B cell (primary cell): ENCODE measurements at regions not wholly inside any gene's neighbourhood (a gene's known extent, or its start where the extent isn't known, plus 50 kb on each side); places are given as distances from the start of the nearest gene placed in this dataset.
A peak's percentile ranks its signal among the peaks of the same experiment; 100 is the strongest.

Experiments used
- ATAC-seq: fragments of 200-7000 bp; cut with Tn5 transposase; one replicate; pipeline ENCODE4 v1.10.0; 2021; ENCODE audit warnings: low read depth, mild to moderate bottlenecking, moderate number of reproducible peaks, moderate library complexity
- CTCF ChIA-PET: fragments of 350-600 bp; sonication (Branson Sonifier 250); formaldehyde crosslinking; loops from one replicate; lab custom pipeline; 2021; ENCODE audit warnings: antibody characterized with exemption, inconsistent platforms; lab: Charles Lee
- POLR2A ChIA-PET: fragments of 350-600 bp; sonication (Branson Sonifier 250); formaldehyde crosslinking; loops from one replicate; lab custom pipeline; 2021; ENCODE audit warnings: antibody characterized with exemption; lab: Charles Lee
- DNase-seq: peaks from one replicate; pipeline ENCODE4 v3.0.0; 2013
- H2AFZ ChIP-seq: 2 replicates; pipeline ENCODE4 v1.6.1; 2012; ENCODE audit warnings: mild to moderate bottlenecking, low read depth, low read length; ENCODE audit not compliant: insufficient read depth, poor library complexity, severe bottlenecking
- H3K27ac ChIP-seq, 2 donors: 1 replicate in 1 of 2; 2 replicates in 1 of 2; pipeline ENCODE4 v1.5.1; 2012 to 2013; ENCODE audit warnings: low read length in 2 of 2, mild to moderate bottlenecking in 2 of 2, moderate library complexity in 1 of 2
- H3K27me3 ChIP-seq, 4 experiments: fragments of 200-600 bp in 1 of 4; sonication (generic) in 1 of 4; replicated peaks in 1 of 4; 1 replicate in 2 of 4; 2 replicates in 2 of 4; pipeline versions ENCODE4 v1.6.1 to v1.7.0; 2013 to 2016; ENCODE audit warnings: low read length in 3 of 4, mild to moderate bottlenecking in 2 of 4, mixed read lengths in 1 of 4, moderate library complexity in 1 of 4; ENCODE audit not compliant: insufficient read depth in 4 of 4, control insufficient read depth in 3 of 4; ENCODE audit errors: control extremely low read depth in 1 of 4
- H3K36me3 ChIP-seq, 2 experiments: replicated peaks in 1 of 2; 1 replicate in 1 of 2; 2 replicates in 1 of 2; pipeline versions ENCODE4 v1.6.1 to v1.7.1; 2013; ENCODE audit warnings: low read length in 1 of 2; ENCODE audit not compliant: insufficient read depth in 2 of 2, control insufficient read depth in 1 of 2; ENCODE audit errors: control extremely low read depth in 1 of 2, extremely low read depth in 1 of 2
- H3K4me1 ChIP-seq, 2 donors: fragments of 200-600 bp in 1 of 2; sonication (generic) in 1 of 2; 1 replicate in 1 of 2; 2 replicates in 1 of 2; pipeline versions ENCODE4 v1.5.1 to v1.6.1; 2013 to 2017; ENCODE audit warnings: low read length in 2 of 2; ENCODE audit not compliant: control insufficient read depth in 2 of 2, insufficient read depth in 2 of 2
- H3K4me2 ChIP-seq: replicated peaks from 2 replicates; pipeline ENCODE3; 2012; ENCODE audit warnings: mild to moderate bottlenecking, low read depth, low read length; ENCODE audit not compliant: poor library complexity, severe bottlenecking
- H3K4me3 ChIP-seq, 5 experiments: fragments of 200-600 bp in 1 of 5; sonication (generic) in 1 of 5; 1 replicate in 3 of 5; 2 replicates in 2 of 5; pipeline versions ENCODE4 v1.5.1 to v1.7.0; 2011 to 2016; ENCODE audit warnings: low read length in 4 of 5, mild to moderate bottlenecking in 4 of 5, low read depth in 2 of 5, control low read depth in 1 of 5, moderate library complexity in 1 of 5; ENCODE audit not compliant: insufficient read depth in 1 of 5; ENCODE audit errors: control extremely low read depth in 1 of 5, extremely low read depth in 1 of 5
- H3K79me2 ChIP-seq: fragments of 200-600 bp; sonication (generic); one replicate; pipeline ENCODE4 v1.6.0; 2016; ENCODE audit warnings: low read length; ENCODE audit not compliant: control insufficient read depth, insufficient read depth
- H3K9ac ChIP-seq: fragments of 200-600 bp; sonication (generic); 2 replicates; pipeline ENCODE4 v1.6.1; 2017; ENCODE audit warnings: mild to moderate bottlenecking, low read length, moderate library complexity
- H3K9me3 ChIP-seq, 3 donors: one replicate each; pipeline versions ENCODE4 v1.6.1 to v1.7.1; 2013; ENCODE audit warnings: low read length in 2 of 3; ENCODE audit not compliant: control insufficient read depth in 2 of 3, insufficient read depth in 1 of 3; ENCODE audit errors: control extremely low read depth in 1 of 3
- H4K20me1 ChIP-seq: 2 replicates; pipeline ENCODE4 v1.6.0; 2012; ENCODE audit warnings: mild to moderate bottlenecking, low read length; ENCODE audit not compliant: insufficient read depth, control insufficient read depth, poor library complexity, severe bottlenecking
- H3K27ac Mint-ChIP-seq: one replicate; pipeline ENCODE4 v1.8.0; 2021; ENCODE audit warnings: mixed read lengths
- H3K27me3 Mint-ChIP-seq: one replicate; pipeline ENCODE4 v1.8.0; 2021; ENCODE audit warnings: mixed read lengths
- H3K4me1 Mint-ChIP-seq: one replicate; pipeline ENCODE4 v1.8.0; 2021; ENCODE audit warnings: mixed read lengths
- H3K4me3 Mint-ChIP-seq: one replicate; pipeline ENCODE4 v1.8.0; 2021; ENCODE audit warnings: mixed read lengths
- H3K9me3 Mint-ChIP-seq: one replicate; pipeline ENCODE4 v1.8.0; 2022; ENCODE audit warnings: mixed read lengths; ENCODE audit not compliant: insufficient read depth
- EZH2 ChIP-seq: IDR thresholded peaks from 2 replicates; pipeline ENCODE4 v1.6.1; 2012; ENCODE audit warnings: borderline replicate concordance, low read depth, mild to moderate bottlenecking, moderate library complexity, low read length; ENCODE audit not compliant: insufficient read depth, poor library complexity, severe bottlenecking
- WGBS: methylation state at CpG from one replicate; pipeline ENCODE4 v1.1.5; 2013; ENCODE audit warnings: missing lambda C conversion rate; ENCODE audit not compliant: insufficient coverage; 5-methylcytosine and 5-hydroxymethylcytosine counted together
- intact Hi-C: fragments of 100-400 bp; cut with micrococcal nuclease; formaldehyde crosslinking; loops from one replicate; pipeline ENCODE4 v1.10.0; 2022
- TF ChIP-seq, protein P1 (sequence below): fragments of 200-600 bp; IDR thresholded peaks from one replicate; pipeline ENCODE4 v1.8.0; 2022; ENCODE audit warnings: antibody characterized with exemption, mild to moderate bottlenecking

DNA sequence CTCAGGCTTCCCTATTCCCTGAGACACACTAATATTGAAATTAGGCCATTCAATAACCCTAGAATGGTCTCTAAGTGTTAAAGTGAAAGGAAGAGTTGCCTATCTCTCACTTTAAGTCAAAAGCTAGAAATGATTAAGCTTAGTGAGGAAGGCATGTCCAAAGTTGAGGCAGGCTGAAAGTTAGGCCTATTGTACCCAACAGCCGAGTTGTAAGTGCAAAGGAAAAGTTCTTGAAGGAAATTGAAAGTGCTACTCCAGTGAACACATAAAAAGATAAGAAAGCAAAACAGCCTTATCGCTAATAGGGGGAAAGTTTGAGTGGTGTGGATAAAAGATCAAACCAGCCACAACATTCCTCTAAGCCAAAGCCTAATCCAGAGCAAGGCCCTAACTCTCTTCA, 117.9 kb upstream of the SPATA12 start:
- intact Hi-C loops, result no loop called here
- H3K9ac ChIP-seq, result no peak overlapping the region

DNA sequence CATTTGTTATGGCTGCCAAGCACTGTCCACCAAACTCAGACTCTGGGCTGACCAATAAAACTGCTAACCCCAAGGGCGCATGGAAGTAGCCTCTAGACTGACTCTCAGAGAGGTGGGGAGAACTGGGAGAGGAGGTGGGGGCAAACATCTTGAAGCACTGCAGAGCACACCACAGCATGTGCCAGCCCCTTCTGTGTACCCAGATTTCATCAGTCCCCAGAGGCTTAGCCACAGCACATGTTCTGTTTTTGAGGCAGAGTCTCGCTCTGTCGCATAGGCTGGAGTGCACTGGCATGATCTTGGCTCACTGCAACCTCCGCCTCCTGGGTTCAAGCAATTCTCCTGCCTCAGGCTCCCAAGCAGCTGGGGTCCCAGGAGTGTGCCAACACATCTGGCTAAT, 119.5 kb upstream of the SPATA12 start:
- Mint-ChIP-seq H3K27me3 (no peaks in the 10 kb centered on the region), H3K4me3 (no peak overlapping the region)

More for the DNA sequence above, 117.9 kb upstream of the SPATA12 start:
- ATAC-seq (no peak), DNase-seq (no peak)
- Histone ChIP-seq H3K4me2 (no peak overlapping the region), H3K27me3 (no peaks in the 10 kb centered on the region), H3K4me1 (no peaks in the 10 kb centered on the region), H3K79me2 (no peaks in the 10 kb centered on the region), H3K36me3 (no peaks in the 10 kb centered on the region), H2AFZ (peak overlapping the region; percentile 5), H3K9me3 (peaks cover 0 to 6% (median 0%) of the 10 kb centered on the region in 3 donors), H3K4me3 (no peak overlapping the region), H4K20me1 (no peaks in the 10 kb centered on the region), H3K27ac (no peak overlapping the region)
- TF ChIP-seq, protein P1, sequence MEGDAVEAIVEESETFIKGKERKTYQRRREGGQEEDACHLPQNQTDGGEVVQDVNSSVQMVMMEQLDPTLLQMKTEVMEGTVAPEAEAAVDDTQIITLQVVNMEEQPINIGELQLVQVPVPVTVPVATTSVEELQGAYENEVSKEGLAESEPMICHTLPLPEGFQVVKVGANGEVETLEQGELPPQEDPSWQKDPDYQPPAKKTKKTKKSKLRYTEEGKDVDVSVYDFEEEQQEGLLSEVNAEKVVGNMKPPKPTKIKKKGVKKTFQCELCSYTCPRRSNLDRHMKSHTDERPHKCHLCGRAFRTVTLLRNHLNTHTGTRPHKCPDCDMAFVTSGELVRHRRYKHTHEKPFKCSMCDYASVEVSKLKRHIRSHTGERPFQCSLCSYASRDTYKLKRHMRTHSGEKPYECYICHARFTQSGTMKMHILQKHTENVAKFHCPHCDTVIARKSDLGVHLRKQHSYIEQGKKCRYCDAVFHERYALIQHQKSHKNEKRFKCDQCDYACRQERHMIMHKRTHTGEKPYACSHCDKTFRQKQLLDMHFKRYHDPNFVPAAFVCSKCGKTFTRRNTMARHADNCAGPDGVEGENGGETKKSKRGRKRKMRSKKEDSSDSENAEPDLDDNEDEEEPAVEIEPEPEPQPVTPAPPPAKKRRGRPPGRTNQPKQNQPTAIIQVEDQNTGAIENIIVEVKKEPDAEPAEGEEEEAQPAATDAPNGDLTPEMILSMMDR, result no peak
- no peak for TF ChIP-seq EZH2
- H3K4me3 Mint-ChIP-seq, result no peak overlapping the region
- H3K27me3 Mint-ChIP-seq, result no peaks in the 10 kb centered on the region
- H3K4me1 Mint-ChIP-seq, result peaks cover 20% of the 10 kb centered on the region
- CTCF ChIA-PET, result interaction anchor here (1.1 to 1.2 kb wide), 2 partner anchors 21 to 30 kb away, joined by 3 read pairs; no protein-coding TSS in a partner anchor
- no peak overlapping the region for H3K27ac Mint-ChIP-seq
- POLR2A ChIA-PET, result no interaction called here
- WGBS, result no CpG with 5 or more reads among the region's 2 CpGs
- H3K9me3 Mint-ChIP-seq, result peaks cover 5% of the 10 kb centered on the region

More for the DNA sequence above, 119.5 kb upstream of the SPATA12 start:
- Histone ChIP-seq H3K36me3 (no peaks in the 10 kb centered on the region), H3K27ac (no peak overlapping the region), H3K9ac (no peak overlapping the region), H3K27me3 (no peaks in the 10 kb centered on the region), H3K79me2 (no peaks in the 10 kb centered on the region), H3K4me1 (no peaks in the 10 kb centered on the region), H3K4me2 (no peak overlapping the region), H2AFZ (no peak overlapping the region), H3K9me3 (peaks cover 0 to 6% (median 0%) of the 10 kb centered on the region in 3 donors), H4K20me1 (no peaks in the 10 kb centered on the region), H3K4me3 (no peak overlapping the region)
- WGBS, result 61% methylated on average over 3 of the region's 4 CpGs
- POLR2A ChIA-PET, result no interaction called here
- intact Hi-C loops, result no loop called here
- CTCF ChIA-PET, result interaction anchor here (0.6 kb wide), 1 partner anchor 272 kb away, joined by 3 read pairs; no protein-coding TSS in a partner anchor
- DNase-seq, result no peak
- no peak overlapping the region for H3K27ac Mint-ChIP-seq
- peak; percentile 31 for ATAC-seq
- TF ChIP-seq EZH2, result no peak
- TF ChIP-seq, protein P1, result no peak
- no peaks in the 10 kb centered on the region for H3K9me3 Mint-ChIP-seq
- peaks cover 20% of the 10 kb centered on the region for H3K4me1 Mint-ChIP-seq
